HAP-1 (cell line): ENCODE measurements at regions not wholly inside any gene's neighbourhood (a gene's known extent, or its start where the extent isn't known, plus 50 kb on each side); places are given as distances from the start of the nearest gene placed in this dataset.

Experiments
- DNase-seq, 2 experiments: peaks; one replicate each; pipeline ENCODE4 v3.0.0-alpha.2; 2016 to 2020; ENCODE audit warnings: low spot score in 2 of 2
- H3K27me3 ChIP-seq: fragments of 250-450 bp; sonication (Bioruptor Pico); 2 replicates; pipeline ENCODE4 v1.5.1; 2020; ENCODE audit warnings: low read depth, mild to moderate bottlenecking, moderate library complexity
- H3K36me3 ChIP-seq: fragments of 250-450 bp; sonication (Bioruptor Pico); replicated peaks from 2 replicates; pipeline ENCODE4 v1.5.1; 2020; ENCODE audit warnings: mild to moderate bottlenecking
- H3K4me1 ChIP-seq: fragments of 250-450 bp; sonication (Bioruptor Pico); 2 replicates; pipeline ENCODE4 v1.5.1; 2020; ENCODE audit warnings: mild to moderate bottlenecking
- H3K4me3 ChIP-seq: fragments of 250-450 bp; sonication (Bioruptor Pico); 2 replicates; pipeline ENCODE4 v1.5.1; 2020; ENCODE audit warnings: mild to moderate bottlenecking, moderate library complexity
- H3K9me3 ChIP-seq: fragments of 250-450 bp; sonication (Bioruptor Pico); 2 replicates; pipeline ENCODE4 v1.5.1; 2020; ENCODE audit warnings: mild to moderate bottlenecking, moderate library complexity
- in situ Hi-C: fragments of 300-500 bp; cut with MboI; formaldehyde crosslinking; loops from 3 replicates; pipeline ENCODE4 v1.14.3; 2020; ENCODE audit warnings: low sequenced_read_pairs, inconsistent platforms, mixed read lengths

- in situ Hi-C loops: no loop called here
- H3K9me3 ChIP-seq: no peaks in the 10 kb centered on the region
- H3K4me3 ChIP-seq: no peak overlapping the region
- no peaks in the 10 kb centered on the region for H3K4me1 ChIP-seq
- DNase-seq: no peak
- H3K36me3 ChIP-seq: no peaks in the 10 kb centered on the region
- H3K27me3 ChIP-seq: no peaks in the 10 kb centered on the region
These were observed 207.6 kb downstream of the BCL11B start for GRCh38 chr14:99064262-99064954.

- in situ Hi-C loops: no loop called here
- Histone ChIP-seq H3K4me1 (no peaks in the 10 kb centered on the region), H3K36me3 (no peaks in the 10 kb centered on the region), H3K4me3 (no peak overlapping the region), H3K9me3 (no peaks in the 10 kb centered on the region), H3K27me3 (no peaks in the 10 kb centered on the region)
- DNase-seq: no peak
These were observed 206.4 kb downstream of the BCL11B start for GRCh38 chr14:99065551-99065950.

- no peak overlapping the region for H3K4me3 ChIP-seq
- in situ Hi-C loops: no loop called here
- no peaks in the 10 kb centered on the region for H3K4me1 ChIP-seq
- no peaks in the 10 kb centered on the region for H3K36me3 ChIP-seq
- H3K9me3 ChIP-seq: no peaks in the 10 kb centered on the region
- no peak for DNase-seq
- H3K27me3 ChIP-seq: no peaks in the 10 kb centered on the region
These were observed 205.6 kb downstream of the BCL11B start for GRCh38 chr14:99066378-99066777.

- in situ Hi-C loops: no loop called here
- Histone ChIP-seq H3K9me3 (no peaks in the 10 kb centered on the region), H3K27me3 (no peaks in the 10 kb centered on the region), H3K4me3 (no peak overlapping the region), H3K36me3 (no peaks in the 10 kb centered on the region), H3K4me1 (no peaks in the 10 kb centered on the region)
- DNase-seq: no peak
These were observed 204.7 kb downstream of the BCL11B start for GRCh38 chr14:99067141-99067920.

- no peaks in the 10 kb centered on the region for H3K36me3 ChIP-seq
- H3K27me3 ChIP-seq: no peaks in the 10 kb centered on the region
- H3K4me1 ChIP-seq: no peaks in the 10 kb centered on the region
- in situ Hi-C loops: no loop called here
- no peak overlapping the region for H3K4me3 ChIP-seq
- no peaks in the 10 kb centered on the region for H3K9me3 ChIP-seq
- DNase-seq: no peak
These were observed 204.1 kb downstream of the BCL11B start for GRCh38 chr14:99067927-99068326.

GRCh38 chr14:99069946-99070345 is 202.1 kb downstream of the BCL11B start:
- Histone ChIP-seq H3K4me3 (no peak overlapping the region), H3K27me3 (no peaks in the 10 kb centered on the region), H3K9me3 (no peaks in the 10 kb centered on the region), H3K36me3 (no peaks in the 10 kb centered on the region), H3K4me1 (no peaks in the 10 kb centered on the region)
- no peak for DNase-seq
- in situ Hi-C loops: no loop called here

- in situ Hi-C loops: no loop called here
- no peak overlapping the region for H3K4me3 ChIP-seq
- DNase-seq: no peak
- no peaks in the 10 kb centered on the region for H3K36me3 ChIP-seq
- H3K9me3 ChIP-seq: no peaks in the 10 kb centered on the region
- no peaks in the 10 kb centered on the region for H3K4me1 ChIP-seq
- no peaks in the 10 kb centered on the region for H3K27me3 ChIP-seq
These were observed 199.6 kb downstream of the BCL11B start for GRCh38 chr14:99072433-99072832.

- Histone ChIP-seq H3K4me3 (no peak overlapping the region), H3K27me3 (no peaks in the 10 kb centered on the region), H3K36me3 (no peaks in the 10 kb centered on the region), H3K9me3 (no peaks in the 10 kb centered on the region), H3K4me1 (no peaks in the 10 kb centered on the region)
- in situ Hi-C loops: no loop called here
- DNase-seq: no peak
These were observed 199.0 kb downstream of the BCL11B start for GRCh38 chr14:99072956-99073355.

GRCh38 chr14:99073431-99073830 is 198.6 kb downstream of the BCL11B start:
- in situ Hi-C loops: no loop called here
- H3K4me3 ChIP-seq: no peak overlapping the region
- H3K4me1 ChIP-seq: no peaks in the 10 kb centered on the region
- H3K36me3 ChIP-seq: no peaks in the 10 kb centered on the region
- DNase-seq: no peak
- no peaks in the 10 kb centered on the region for H3K9me3 ChIP-seq
- H3K27me3 ChIP-seq: no peaks in the 10 kb centered on the region

- H3K9me3 ChIP-seq: no peaks in the 10 kb centered on the region
- H3K4me3 ChIP-seq: no peak overlapping the region
- in situ Hi-C loops: no loop called here
- H3K27me3 ChIP-seq: no peaks in the 10 kb centered on the region
- no peaks in the 10 kb centered on the region for H3K4me1 ChIP-seq
- H3K36me3 ChIP-seq: no peaks in the 10 kb centered on the region
- DNase-seq: no peak
These were observed 196.9 kb downstream of the BCL11B start for GRCh38 chr14:99075061-99075460.

- no peaks in the 10 kb centered on the region for H3K4me1 ChIP-seq
- in situ Hi-C loops: no loop called here
- no peaks in the 10 kb centered on the region for H3K27me3 ChIP-seq
- H3K36me3 ChIP-seq: no peaks in the 10 kb centered on the region
- H3K9me3 ChIP-seq: no peaks in the 10 kb centered on the region
- no peak overlapping the region for H3K4me3 ChIP-seq
- DNase-seq: no peak
These were observed 196.1 kb downstream of the BCL11B start for GRCh38 chr14:99075771-99076375.

- Histone ChIP-seq H3K36me3 (no peaks in the 10 kb centered on the region), H3K9me3 (no peaks in the 10 kb centered on the region), H3K27me3 (no peaks in the 10 kb centered on the region), H3K4me3 (no peak overlapping the region), H3K4me1 (no peaks in the 10 kb centered on the region)
- DNase-seq: no peak
- in situ Hi-C loops: no loop called here
These were observed 194.7 kb downstream of the BCL11B start for GRCh38 chr14:99077076-99077843.

- H3K36me3 ChIP-seq: no peaks in the 10 kb centered on the region
- H3K27me3 ChIP-seq: no peaks in the 10 kb centered on the region
- no peaks in the 10 kb centered on the region for H3K9me3 ChIP-seq
- no peak for DNase-seq
- H3K4me3 ChIP-seq: no peak overlapping the region
- in situ Hi-C loops: no loop called here
- H3K4me1 ChIP-seq: no peaks in the 10 kb centered on the region
These were observed 194.2 kb downstream of the BCL11B start for GRCh38 chr14:99077844-99078236.

- H3K27me3 ChIP-seq: no peaks in the 10 kb centered on the region
- H3K4me3 ChIP-seq: no peak overlapping the region
- no peak for DNase-seq
- in situ Hi-C loops: no loop called here
- H3K9me3 ChIP-seq: no peaks in the 10 kb centered on the region
- no peaks in the 10 kb centered on the region for H3K36me3 ChIP-seq
- no peaks in the 10 kb centered on the region for H3K4me1 ChIP-seq
These were observed 193.6 kb downstream of the BCL11B start for GRCh38 chr14:99078426-99078825.
